ENCODE measurements at regions not wholly inside any gene's neighbourhood (a gene's known extent, or its start where the extent isn't known, plus 50 kb on each side); places are given as distances from the start of the nearest gene placed in this dataset.

DNA sequence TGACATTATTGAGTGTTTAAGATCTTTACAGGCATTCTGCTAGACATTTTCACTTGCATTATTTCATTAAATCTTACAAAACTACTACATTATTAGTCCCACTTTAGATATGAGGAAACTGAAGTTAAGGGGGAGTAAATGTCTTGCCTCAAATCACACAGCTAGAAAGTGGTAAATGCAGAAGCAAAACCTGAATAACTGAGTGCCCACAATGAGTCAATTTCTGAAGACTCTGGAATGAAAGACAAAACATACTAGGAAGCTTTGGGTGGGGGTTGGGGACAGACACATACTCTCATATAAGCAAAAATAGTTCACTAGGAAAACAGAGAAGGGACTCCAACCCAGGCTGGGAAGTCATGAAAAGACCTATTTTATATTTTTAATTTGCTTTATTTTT, 214.4 kb upstream of the LRATD1 start:
- TF ChIP-seq, protein P1, sequence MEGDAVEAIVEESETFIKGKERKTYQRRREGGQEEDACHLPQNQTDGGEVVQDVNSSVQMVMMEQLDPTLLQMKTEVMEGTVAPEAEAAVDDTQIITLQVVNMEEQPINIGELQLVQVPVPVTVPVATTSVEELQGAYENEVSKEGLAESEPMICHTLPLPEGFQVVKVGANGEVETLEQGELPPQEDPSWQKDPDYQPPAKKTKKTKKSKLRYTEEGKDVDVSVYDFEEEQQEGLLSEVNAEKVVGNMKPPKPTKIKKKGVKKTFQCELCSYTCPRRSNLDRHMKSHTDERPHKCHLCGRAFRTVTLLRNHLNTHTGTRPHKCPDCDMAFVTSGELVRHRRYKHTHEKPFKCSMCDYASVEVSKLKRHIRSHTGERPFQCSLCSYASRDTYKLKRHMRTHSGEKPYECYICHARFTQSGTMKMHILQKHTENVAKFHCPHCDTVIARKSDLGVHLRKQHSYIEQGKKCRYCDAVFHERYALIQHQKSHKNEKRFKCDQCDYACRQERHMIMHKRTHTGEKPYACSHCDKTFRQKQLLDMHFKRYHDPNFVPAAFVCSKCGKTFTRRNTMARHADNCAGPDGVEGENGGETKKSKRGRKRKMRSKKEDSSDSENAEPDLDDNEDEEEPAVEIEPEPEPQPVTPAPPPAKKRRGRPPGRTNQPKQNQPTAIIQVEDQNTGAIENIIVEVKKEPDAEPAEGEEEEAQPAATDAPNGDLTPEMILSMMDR (IDR thresholded peaks at IDR 0.05), result no peak
- TF ChIP-seq EZH2 (IDR thresholded peaks at IDR 0.05), result no peak
- TF ChIP-seq EZH2phosphoT487 (IDR thresholded peaks at IDR 0.05), result no peak
